Panc1 (cell line): ENCODE measurements at regions not wholly inside any gene's neighbourhood (a gene's known extent, or its start where the extent isn't known, plus 50 kb on each side); places are given as distances from the start of the nearest gene placed in this dataset.

Experiments used
- ATAC-seq: fragments of 200-7000 bp; cut with Tn5 transposase; 2 replicates; pipeline ENCODE4 v1.9.1; 2020; ENCODE audit warnings: mild to moderate bottlenecking, moderate library complexity
- BruUV-seq: library from RNA; stranded (reverse); fragments of 400-500 nt; replicated peaks from 2 replicates; lab custom pipeline; 2021; lab: Mats Ljungman, UMichigan
- CTCF ChIA-PET: fragments of 300-600 bp; sonication (Branson Sonifier 250); formaldehyde crosslinking; loops from one replicate; lab custom pipeline; 2022; ENCODE audit warnings: antibody characterized with exemption; lab: Charles Lee
- POLR2A ChIA-PET: fragments of 300-600 bp; sonication (Branson Sonifier 250); formaldehyde crosslinking; loops from one replicate; lab custom pipeline; 2022; ENCODE audit warnings: antibody characterized with exemption; lab: Charles Lee
- DNase-seq: peaks from one replicate; pipeline ENCODE4 v3.0.0-alpha.2; 2010; ENCODE audit warnings: low read depth, low spot score
- H3K27ac ChIP-seq: 2 replicates; pipeline ENCODE4 v1.5.1; 2011; ENCODE audit warnings: mild to moderate bottlenecking, low read length, inconsistent platforms
- H3K27me3 ChIP-seq: fragments of 200-500 bp; sonication (Bioruptor generic); 2 replicates; pipeline ENCODE4 v1.6.0; 2014; ENCODE audit warnings: low read length, inconsistent platforms; ENCODE audit not compliant: control insufficient read depth, insufficient read depth
- H3K36me3 ChIP-seq: fragments of 200-500 bp; sonication (Bioruptor generic); 2 replicates; pipeline ENCODE4 v1.5.1; 2014; ENCODE audit warnings: inconsistent platforms, mild to moderate bottlenecking, low read length, moderate library complexity; ENCODE audit not compliant: control insufficient read depth, insufficient read depth
- H3K4me1 ChIP-seq: 2 replicates; pipeline ENCODE4 v1.5.1; 2011; ENCODE audit warnings: inconsistent platforms, mild to moderate bottlenecking, low read length, moderate library complexity; ENCODE audit not compliant: control insufficient read depth, insufficient read depth
- H3K4me3 ChIP-seq, 2 experiments: 2 replicates each; pipeline ENCODE4 v1.5.1; 2011 to 2012; ENCODE audit warnings: low read depth in 2 of 2, low read length in 2 of 2, mild to moderate bottlenecking in 2 of 2, inconsistent platforms in 1 of 2, moderate library complexity in 1 of 2
- H3K9me3 ChIP-seq: fragments of 200-500 bp; sonication (Bioruptor generic); 2 replicates; pipeline ENCODE4 v1.5.1; 2014; ENCODE audit warnings: low read depth, mild to moderate bottlenecking, inconsistent platforms, low read length, moderate library complexity; ENCODE audit not compliant: control insufficient read depth, insufficient read depth
- POLR2AphosphoS5 ChIP-seq: IDR thresholded peaks from 2 replicates; pipeline ENCODE4 v1.6.1; 2012; ENCODE audit warnings: mild to moderate bottlenecking, low read depth, low read length, moderate library complexity
- SIN3A ChIP-seq: IDR thresholded peaks from 2 replicates; pipeline ENCODE4 v1.6.1; 2012; ENCODE audit warnings: low read depth, mild to moderate bottlenecking, low read length, moderate library complexity, borderline replicate concordance; ENCODE audit not compliant: insufficient read depth
- TCF7L2 ChIP-seq: IDR thresholded peaks from 2 replicates; pipeline ENCODE4 v1.6.1; 2011; ENCODE audit warnings: mild to moderate bottlenecking, low read depth, low read length, inconsistent platforms
- in situ Hi-C: cut with HindIII; loops from 2 replicates; pipeline ENCODE4 v1.10.0; 2016; ENCODE audit warnings: low sequenced_read_pairs, low pct_unique_long_range_greater_than_20kb
- intact Hi-C: fragments of 100-400 bp; cut with micrococcal nuclease; formaldehyde crosslinking; loops from one replicate; pipeline ENCODE4 v1.10.0; 2022; ENCODE audit not compliant: unreplicated experiment
- TF ChIP-seq, protein P1 (sequence below), 2 experiments: IDR thresholded peaks; 2 replicates each; pipeline ENCODE4 v1.6.1; 2011 to 2012; ENCODE audit warnings: low read depth in 2 of 2, control low read depth in 1 of 2, low read length in 1 of 2, mild to moderate bottlenecking in 1 of 2, moderate library complexity in 1 of 2; ENCODE audit not compliant: insufficient read depth in 1 of 2
- TF ChIP-seq, protein P2 (sequence below): fragments of 450-650 bp; IDR thresholded peaks from 2 replicates; pipeline ENCODE4 v1.5.1; 2017; ENCODE audit warnings: mild to moderate bottlenecking

DNA sequence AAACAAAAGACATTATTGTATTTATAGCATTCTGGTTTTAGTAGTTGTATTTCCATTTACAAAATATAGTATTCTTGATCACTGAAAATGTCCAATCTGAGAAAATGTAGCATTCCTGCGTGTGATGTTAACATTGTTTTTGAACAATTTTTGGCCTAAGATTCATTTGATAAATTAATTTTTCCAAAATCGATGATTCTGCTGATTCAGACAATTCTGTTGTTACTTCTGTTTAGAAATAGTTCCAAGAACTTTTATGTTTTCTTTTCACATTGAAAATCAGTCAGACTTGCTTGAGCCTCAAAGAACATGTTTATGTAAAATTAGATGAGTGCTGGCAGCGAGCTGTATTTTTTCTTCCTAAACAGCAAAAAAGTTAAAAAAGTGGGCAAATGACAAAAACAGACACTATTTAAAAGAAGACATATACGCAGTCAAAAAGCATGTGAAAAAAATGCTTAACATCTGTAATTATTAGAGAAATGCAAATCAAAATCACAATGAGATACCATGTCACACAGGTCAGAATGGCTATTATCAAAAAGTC is 804.5 kb upstream of the MIR17HG start:
- in situ Hi-C loops: no loop called here
- Histone ChIP-seq H3K27me3 (no peaks in the 10 kb centered on the region), H3K4me3 (no peak overlapping the region), H3K4me1 (no peaks in the 10 kb centered on the region), H3K36me3 (no peaks in the 10 kb centered on the region), H3K9me3 (no peaks in the 10 kb centered on the region), H3K27ac (no peak overlapping the region)
- no TSS peak for BruUV-seq
- TF ChIP-seq, protein P1, sequence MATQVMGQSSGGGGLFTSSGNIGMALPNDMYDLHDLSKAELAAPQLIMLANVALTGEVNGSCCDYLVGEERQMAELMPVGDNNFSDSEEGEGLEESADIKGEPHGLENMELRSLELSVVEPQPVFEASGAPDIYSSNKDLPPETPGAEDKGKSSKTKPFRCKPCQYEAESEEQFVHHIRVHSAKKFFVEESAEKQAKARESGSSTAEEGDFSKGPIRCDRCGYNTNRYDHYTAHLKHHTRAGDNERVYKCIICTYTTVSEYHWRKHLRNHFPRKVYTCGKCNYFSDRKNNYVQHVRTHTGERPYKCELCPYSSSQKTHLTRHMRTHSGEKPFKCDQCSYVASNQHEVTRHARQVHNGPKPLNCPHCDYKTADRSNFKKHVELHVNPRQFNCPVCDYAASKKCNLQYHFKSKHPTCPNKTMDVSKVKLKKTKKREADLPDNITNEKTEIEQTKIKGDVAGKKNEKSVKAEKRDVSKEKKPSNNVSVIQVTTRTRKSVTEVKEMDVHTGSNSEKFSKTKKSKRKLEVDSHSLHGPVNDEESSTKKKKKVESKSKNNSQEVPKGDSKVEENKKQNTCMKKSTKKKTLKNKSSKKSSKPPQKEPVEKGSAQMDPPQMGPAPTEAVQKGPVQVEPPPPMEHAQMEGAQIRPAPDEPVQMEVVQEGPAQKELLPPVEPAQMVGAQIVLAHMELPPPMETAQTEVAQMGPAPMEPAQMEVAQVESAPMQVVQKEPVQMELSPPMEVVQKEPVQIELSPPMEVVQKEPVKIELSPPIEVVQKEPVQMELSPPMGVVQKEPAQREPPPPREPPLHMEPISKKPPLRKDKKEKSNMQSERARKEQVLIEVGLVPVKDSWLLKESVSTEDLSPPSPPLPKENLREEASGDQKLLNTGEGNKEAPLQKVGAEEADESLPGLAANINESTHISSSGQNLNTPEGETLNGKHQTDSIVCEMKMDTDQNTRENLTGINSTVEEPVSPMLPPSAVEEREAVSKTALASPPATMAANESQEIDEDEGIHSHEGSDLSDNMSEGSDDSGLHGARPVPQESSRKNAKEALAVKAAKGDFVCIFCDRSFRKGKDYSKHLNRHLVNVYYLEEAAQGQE (IDR thresholded peaks at IDR 0.05; ENCODE audit: insufficient read depth in 1 of 2, low read depth in 2 of 2, low read length in 1 of 2): no peak
- no peak for TF ChIP-seq POLR2AphosphoS5
- TF ChIP-seq, protein P2, sequence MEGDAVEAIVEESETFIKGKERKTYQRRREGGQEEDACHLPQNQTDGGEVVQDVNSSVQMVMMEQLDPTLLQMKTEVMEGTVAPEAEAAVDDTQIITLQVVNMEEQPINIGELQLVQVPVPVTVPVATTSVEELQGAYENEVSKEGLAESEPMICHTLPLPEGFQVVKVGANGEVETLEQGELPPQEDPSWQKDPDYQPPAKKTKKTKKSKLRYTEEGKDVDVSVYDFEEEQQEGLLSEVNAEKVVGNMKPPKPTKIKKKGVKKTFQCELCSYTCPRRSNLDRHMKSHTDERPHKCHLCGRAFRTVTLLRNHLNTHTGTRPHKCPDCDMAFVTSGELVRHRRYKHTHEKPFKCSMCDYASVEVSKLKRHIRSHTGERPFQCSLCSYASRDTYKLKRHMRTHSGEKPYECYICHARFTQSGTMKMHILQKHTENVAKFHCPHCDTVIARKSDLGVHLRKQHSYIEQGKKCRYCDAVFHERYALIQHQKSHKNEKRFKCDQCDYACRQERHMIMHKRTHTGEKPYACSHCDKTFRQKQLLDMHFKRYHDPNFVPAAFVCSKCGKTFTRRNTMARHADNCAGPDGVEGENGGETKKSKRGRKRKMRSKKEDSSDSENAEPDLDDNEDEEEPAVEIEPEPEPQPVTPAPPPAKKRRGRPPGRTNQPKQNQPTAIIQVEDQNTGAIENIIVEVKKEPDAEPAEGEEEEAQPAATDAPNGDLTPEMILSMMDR: no peak
- no peak for TF ChIP-seq SIN3A
- TF ChIP-seq TCF7L2: no peak
- CTCF ChIA-PET: no interaction called here
- DNase-seq (no peak), ATAC-seq (no peak)
- intact Hi-C loops: no loop called here
- POLR2A ChIA-PET: no interaction called here

DNA sequence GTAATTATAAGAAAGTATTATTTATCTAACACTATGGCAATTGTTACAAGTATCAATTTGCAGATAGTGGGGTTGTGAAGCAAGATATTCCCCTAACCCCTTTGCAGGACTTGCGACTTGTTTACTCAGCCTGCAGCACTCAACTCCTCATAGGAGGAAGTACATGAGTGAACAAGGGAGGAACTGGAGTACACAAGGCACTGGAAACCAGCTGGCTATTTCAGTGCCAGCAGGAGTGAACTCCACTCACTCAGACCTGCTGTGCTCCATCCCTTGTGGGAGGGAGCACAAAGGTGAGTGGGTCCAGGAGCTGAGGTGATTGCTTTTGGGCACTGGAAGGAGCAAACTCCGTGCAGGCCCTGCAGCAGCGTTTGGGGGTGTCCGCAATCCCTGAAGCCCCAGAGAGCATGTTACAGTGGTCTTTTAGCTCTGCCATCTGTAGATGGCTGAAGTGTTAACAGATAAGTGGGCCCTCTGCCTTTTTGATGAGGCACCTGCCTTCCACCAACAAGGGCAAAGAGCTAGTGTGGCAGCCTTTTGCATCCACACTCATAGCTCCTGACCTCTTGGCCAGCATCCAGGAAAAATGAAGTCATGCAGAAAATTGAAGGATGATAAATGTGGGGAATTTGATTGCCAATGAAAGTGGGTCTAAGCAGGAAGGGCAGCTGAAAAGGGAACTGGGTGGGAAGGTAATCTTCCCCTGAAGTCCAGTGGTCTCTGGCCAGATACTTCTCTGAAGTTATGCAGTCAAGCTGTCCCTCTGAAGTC is 802.2 kb upstream of the MIR17HG start:
- H3K27me3 ChIP-seq: no peaks in the 10 kb centered on the region
- H3K27ac ChIP-seq: no peak overlapping the region
- BruUV-seq: no TSS peak
- ChIA-PET POLR2A (no interaction called here), CTCF (no interaction called here)
- H3K9me3 ChIP-seq: no peaks in the 10 kb centered on the region
- ATAC-seq (no peak), DNase-seq (no peak)
- intact Hi-C loops: no loop called here
- no peak for TF ChIP-seq SIN3A
- TF ChIP-seq, protein P1 (IDR thresholded peaks at IDR 0.05; ENCODE audit: insufficient read depth in 1 of 2, low read depth in 2 of 2, low read length in 1 of 2): no peak
- no peak for TF ChIP-seq TCF7L2
- TF ChIP-seq, protein P2: no peak
- no peak for TF ChIP-seq POLR2AphosphoS5
- H3K4me1 ChIP-seq: no peaks in the 10 kb centered on the region
- in situ Hi-C loops: no loop called here
- no peak overlapping the region for H3K4me3 ChIP-seq
- no peaks in the 10 kb centered on the region for H3K36me3 ChIP-seq
